Activated effector memory CD4-positive, alpha-beta T cell treated with Interleukin-2 at 50 U/mL for 16 hours (primary cell): ENCODE measurements at regions not wholly inside any gene's neighbourhood (a gene's known extent, or its start where the extent isn't known, plus 50 kb on each side); places are given as distances from the start of the nearest gene placed in this dataset.
"Not testable (repeated sequence)": the region's sequence is repeated elsewhere in the genome, so short reads cannot be mapped to it uniquely, and the experiment has no call there.

Experiments
- DNase-seq: peaks from one replicate; pipeline ENCODE4 v3.0.0-alpha.2; 2020

DNA sequence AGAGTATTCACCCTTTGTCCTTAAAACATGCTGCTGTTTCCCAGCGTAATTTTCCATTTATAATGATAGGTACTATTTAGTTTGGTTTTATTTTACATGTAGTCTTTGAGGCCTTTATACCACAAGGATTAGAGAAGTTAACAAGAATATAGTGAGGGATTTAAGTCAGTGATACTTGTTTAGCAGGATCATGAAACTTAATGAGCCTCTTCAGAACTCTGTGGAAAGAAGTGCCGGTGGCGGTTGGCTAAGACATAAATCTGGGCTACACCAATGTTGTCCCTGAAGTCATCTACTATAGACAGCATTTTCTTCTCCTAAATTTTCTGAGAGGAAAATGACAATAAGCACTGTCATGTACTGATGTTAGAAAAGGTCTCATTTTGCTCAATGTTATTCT, 1226.0 kb upstream of the SEL1L start:
- no peak for DNase-seq

DNA sequence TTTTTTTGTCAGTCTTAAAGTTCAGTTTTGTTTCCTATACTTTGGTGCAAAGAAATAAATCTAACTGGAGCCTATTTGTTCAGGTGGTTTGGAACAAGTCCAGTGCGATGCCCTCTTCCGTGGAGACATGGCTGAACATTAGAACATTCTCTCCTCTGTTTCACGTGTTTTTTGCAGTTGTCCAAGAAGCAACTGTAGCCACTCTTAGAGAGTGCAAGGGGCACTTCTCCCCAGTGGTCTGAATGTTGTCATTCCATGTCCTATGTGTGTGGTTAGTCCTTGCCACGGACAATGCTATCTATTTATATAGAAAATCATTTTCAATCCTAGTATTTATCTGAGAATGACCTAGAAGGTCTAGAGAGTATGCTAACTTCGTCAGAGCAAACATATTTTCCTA, 1232.5 kb upstream of the SEL1L start:
- DNase-seq: no peak

- no peak for DNase-seq
These were observed 1233.3 kb upstream of the SEL1L start for GRCh38 chr14:82766996-82767395.

- no peak for DNase-seq
These were observed 1243.3 kb upstream of the SEL1L start for GRCh38 chr14:82776958-82777357.

DNA sequence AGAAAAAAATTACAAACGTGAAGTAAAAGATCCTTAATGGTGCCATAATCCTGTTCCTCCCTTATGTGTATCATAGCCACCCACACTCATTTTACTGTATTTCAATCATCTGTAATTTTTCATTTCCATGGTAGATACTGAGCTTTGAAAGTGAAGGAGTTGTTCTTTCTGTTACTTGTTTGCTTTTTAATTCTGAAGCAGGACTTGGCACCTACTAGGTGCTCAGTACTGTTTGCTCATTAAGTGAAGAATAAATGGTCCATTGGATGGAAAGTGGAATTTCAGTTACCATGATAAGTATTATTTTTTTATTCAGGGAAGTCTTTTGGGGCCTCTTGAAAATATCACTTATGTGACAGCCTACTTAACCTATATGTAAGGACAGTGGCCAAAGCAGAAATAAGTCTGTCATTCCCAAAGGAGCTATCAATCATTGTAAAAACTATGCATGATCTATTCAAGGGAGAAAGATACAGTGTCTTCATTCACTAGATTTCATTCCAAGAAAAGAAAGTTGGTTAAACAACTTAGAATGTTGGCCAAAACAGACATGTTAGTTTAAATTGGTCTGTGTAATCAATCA, 1244.4 kb upstream of the SEL1L start:
- no peak for DNase-seq

DNA sequence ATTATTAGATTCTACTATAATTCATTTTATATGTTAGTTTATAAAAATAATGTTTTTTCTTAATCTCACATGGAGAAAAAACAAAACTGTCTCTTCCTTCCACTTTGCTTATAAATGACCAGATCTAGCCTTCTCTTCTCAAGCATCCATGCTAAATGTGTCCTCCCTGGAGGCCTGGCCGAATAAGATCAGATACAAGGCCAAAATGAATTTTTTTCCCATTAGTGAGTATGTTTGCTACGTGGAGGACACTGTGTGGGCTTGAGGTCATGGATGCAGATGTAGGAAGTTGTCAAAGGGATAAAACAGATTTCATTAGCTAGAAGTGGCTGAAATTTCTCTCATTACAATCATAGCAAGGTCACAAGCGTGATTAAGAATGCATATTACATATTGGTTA, 1244.9 kb upstream of the SEL1L start:
- DNase-seq: no peak

DNA sequence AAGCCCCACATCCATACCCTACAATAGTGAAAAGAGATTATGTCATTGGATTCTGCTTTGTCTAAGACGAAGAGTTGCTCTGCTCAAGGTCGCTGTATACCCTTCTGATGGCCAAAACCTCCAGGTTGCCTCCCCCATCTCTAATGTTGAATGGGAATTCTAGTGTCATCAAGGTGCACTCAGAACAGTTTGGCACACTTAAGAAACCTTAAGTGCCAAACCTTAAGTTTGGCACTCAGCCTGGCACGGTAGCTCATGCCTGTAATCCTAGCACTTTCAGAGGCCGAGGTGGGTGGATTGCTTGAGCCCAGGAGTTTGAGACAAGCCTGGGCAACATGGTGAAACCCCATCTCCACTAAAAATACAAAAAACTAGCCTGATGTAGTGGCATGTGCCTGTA, 1245.6 kb upstream of the SEL1L start:
- DNase-seq: no peak

GRCh38 chr14:82785756-82786482, 1252.3 kb upstream of the SEL1L start:
- no peak for DNase-seq

DNA sequence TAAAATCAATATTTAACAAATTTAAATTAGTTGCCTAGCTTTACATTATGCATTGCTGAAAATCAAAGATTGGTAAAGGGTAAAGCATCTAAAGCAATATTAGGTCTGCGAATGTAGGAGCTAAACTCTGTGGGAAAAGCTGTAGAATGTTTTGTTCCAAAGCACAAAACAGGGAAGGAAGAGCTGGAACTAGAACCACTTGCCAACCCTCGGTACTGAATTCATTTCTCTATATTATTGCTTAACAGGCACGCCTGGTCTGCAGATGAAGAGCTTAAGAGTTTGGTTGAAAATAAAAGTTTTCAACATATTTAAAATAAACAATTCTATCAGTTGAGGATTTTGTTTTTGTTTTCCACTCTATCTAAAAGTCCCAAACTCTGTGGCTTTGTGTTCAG, 1252.8 kb upstream of the SEL1L start:
- no peak for DNase-seq

DNA sequence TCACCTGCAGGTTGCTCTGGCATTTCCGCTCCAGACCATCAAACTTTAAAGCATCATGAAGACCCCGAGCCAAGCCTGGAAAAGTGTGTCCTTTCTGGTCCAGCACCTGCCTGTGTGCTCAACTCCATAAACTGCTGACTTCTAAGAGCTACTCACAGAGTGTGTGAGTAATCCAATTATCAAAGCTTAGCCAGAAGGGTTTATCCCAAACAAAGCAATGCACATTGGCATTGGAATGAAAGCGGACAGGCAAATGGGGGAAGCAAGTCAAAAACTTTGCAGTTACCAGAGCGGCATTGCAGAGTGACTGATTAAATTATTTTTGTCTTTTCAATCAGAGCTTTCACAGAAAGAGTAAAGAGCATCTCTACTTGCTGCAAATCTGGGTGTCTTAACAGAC, 1262.4 kb upstream of the SEL1L start:
- no peak for DNase-seq

DNA sequence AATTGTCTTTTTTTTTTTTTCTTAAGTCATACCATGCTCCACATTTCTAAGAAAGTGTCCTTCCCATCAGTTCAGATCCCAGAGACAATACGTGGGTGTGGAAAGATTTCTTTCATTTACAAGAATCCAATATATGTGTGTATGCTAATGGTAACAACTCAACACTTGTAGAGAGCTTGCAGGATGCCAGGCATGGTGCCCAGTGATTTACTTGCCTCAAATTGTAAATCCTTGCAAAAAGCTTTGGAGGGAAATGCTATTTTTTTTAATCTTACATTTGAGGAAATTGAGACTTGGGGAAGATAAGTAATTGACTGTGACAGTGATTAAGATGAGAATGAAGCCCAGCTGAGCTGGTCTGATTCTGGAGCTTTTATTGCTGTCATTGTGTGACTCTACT, 1264.6 kb upstream of the SEL1L start:
- DNase-seq: no peak

DNA sequence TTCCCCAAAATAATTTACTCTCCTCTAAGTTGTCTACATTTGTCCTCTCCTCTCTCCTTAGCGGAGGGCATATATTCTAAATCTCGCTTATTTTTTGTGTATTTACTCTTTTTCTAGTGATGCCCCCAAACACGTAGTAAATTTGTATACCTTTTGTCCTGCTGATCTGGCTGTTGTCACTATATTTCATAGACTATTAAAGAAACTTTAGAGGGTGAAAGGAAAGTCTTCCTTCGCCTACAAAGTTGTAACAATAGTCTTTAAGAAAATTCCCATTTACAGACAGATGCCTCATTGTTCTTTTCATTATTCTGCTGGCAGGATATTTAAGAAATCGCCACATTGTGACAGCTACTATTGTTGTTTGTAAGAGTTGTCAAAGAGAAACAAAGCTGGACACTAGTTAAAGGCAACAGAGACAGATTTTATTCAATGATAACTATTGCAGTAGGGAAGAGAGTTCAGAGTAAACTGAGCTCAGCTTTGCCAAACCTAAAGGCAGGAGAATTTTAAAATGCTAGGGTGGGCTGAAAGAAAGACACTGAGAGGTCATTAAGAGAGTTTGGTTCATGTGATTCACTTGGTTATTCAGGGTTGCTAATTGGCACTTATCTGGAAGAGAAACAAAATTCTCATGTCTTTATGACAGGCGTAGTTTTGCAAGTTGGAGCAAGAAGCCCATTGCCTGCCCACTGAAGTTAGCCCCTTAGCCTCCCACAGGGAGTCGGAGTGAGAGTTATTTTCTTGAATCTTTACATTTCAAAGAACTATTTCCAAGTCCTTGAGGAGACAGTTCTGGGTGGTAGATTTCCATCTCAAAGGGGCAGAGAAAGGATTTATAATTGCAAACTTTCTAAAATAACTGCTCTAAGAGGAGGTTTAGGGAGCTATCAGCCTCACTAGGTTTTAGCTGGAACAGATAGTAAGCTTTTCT, 1272.5 kb upstream of the SEL1L start:
- no peak for DNase-seq

- DNase-seq: no peak
These were observed 1277.6 kb upstream of the SEL1L start for GRCh38 chr14:82811246-82811645.

DNA sequence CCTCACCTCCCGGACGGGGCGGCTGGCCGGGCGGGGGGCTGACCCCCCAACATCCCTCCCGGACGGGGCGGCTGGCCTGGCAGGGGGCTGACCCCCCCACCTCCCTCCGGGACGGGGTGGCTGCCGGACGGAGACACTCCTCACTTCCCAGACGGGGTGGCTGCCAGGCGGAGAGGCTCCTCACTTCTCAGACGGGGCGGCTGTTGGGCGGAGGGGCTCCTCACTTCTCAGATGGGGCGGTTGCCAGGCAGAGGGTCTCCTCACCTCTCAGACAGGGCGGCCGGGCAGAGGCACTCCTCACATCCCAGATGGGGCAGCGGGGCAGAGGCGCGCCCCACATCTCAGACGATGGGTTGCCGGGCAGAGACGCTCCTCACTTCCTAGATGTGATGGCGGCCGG, 1280.7 kb upstream of the SEL1L start:
- not testable (repeated sequence) for DNase-seq

DNA sequence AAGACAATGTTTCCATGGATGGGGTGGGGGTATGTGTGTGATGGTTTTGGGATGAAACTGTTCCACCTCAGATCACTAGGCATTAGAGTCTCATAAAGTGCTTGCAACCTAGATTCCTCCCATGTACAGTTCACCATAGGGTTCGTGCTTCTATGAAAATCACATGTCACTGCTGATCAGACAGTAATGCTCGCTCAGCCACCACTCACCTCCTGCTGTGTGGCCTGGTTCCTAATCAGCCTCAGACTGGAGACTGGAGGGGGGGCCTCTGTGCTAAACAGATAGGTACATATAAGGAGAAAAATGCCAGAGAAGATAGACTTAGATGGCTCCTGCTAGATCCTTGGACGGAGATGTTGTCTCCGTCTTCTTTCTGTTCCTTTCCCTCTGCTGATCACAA, 1296.9 kb upstream of the SEL1L start:
- no peak for DNase-seq

DNA sequence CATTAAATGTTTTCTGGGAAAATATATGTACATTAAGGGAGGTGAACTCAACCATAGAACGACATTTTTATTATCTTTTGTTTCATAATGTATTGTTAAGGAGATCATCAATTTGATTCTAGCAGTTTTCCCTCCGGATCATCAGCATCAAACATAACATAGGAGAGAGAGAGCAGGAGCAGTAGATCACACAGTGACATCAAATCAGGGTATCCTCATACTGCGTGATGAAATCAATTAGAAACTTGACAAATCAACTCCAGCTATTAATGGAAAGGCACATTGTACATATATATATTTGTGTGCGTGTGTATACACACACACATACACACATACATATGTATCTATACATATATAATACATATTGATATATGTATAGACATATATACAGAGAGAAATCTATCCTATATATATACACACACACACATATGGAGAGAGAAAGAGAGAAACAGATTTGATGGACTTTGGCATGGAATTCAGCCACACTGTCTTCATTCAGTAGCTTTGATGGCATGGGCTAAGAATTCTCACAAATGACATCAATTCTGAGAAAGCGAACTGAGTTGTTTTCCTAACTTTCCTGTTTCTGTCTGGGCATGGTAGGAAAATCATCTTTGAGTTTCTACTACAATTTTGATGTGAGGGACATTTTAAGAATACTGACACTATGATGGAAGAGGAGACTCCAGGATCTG, 1302.8 kb upstream of the SEL1L start:
- DNase-seq: no peak

GRCh38 chr14:82837611-82838140, 1304.0 kb upstream of the SEL1L start:
- DNase-seq: no peak

DNA sequence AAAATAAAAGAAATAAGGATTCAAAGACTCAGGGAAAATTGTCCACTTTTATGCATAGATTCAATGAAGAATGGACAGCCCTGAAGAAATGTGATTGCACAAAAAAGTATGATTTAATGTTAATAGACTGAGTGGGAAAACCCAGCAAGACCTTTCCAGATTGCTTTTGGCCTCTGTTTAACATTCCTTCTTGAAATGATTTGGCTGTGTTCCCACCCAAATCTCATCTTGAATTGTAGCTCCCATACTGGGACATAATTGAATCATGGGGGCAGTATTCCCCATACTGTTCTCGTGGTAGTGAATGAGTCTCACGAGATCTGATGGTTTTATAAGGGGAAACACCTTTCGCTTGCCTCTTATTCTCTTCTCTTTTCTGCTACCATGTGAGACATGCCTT, 1316.9 kb upstream of the SEL1L start:
- no peak for DNase-seq

DNA sequence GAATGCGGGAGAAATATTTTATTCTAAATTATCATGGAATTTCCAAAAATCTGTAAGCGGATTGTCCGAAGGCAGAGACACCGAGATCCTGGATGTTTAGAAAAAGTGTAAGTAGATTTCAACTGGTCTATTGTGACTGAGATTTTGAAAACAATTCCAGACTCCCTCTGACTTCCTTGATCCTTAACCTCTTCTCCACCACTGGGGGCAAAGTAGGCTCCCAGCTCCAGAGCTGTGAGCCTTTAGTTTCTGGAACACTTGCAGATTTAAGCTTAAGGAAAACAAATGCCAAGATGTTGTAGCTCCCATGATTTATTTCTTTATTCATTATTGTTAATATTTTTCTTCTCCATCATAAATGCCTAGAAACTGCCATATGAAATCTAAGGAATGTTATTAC, 1320.5 kb upstream of the SEL1L start:
- no peak for DNase-seq

- no peak for DNase-seq
These were observed 1321.2 kb upstream of the SEL1L start for GRCh38 chr14:82854901-82855300.

GRCh38 chr14:82855912-82856391, 1322.3 kb upstream of the SEL1L start:
- no peak for DNase-seq

DNA sequence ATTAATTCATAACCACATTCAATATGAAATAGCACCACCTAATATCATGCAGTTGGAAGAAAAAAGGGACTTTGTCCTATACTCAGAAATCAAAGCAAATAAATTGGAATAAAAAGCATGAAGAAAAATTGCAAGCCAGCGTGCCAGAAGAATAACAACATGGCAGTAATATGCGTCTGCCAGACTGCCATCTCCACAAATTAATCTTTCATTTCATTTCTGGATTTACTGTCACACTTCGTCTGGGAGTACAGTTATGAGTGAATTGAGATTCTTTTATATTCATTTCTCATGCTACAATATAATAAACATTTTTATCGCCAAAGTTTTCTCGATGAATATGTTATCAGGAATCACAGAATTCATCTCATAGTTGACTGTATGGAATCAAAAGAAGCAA, 1327.7 kb upstream of the SEL1L start:
- DNase-seq: no peak

- no peak for DNase-seq
These were observed 1338.8 kb upstream of the SEL1L start for GRCh38 chr14:82872494-82872893.
